HG03066 (cell line): ENCODE measurements at regions not wholly inside any gene's neighbourhood (a gene's known extent, or its start where the extent isn't known, plus 50 kb on each side); places are given as distances from the start of the nearest gene placed in this dataset.
"Not testable (repeated sequence)": the region's sequence is repeated elsewhere in the genome, so short reads cannot be mapped to it uniquely, and the experiment has no call there.

Experiments
- ATAC-seq: cut with Tn5 transposase; IDR thresholded peaks from one replicate; pipeline ENCODE4 v1.9.1; 2021; ENCODE audit warnings: low read depth; ENCODE audit not compliant: unreplicated experiment

DNA sequence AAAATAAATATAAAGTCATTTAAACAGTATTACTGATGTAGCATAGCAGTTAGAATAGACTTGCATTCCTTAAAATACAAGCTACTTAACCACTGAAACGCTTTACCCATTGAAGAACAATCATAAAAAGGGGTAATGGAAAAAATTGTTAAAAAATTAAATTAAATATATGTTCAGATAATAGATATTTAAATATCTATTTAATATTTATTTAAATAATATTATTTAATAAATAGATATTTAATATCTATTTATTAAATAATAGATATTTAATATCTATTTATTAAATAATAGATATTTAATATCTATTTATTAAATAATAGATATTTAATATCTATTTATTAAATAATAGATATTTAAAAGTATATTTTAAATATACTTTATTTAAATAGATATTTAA, 2410.5 kb downstream of the PCDH7 start:
- ATAC-seq, result not testable (repeated sequence)

DNA sequence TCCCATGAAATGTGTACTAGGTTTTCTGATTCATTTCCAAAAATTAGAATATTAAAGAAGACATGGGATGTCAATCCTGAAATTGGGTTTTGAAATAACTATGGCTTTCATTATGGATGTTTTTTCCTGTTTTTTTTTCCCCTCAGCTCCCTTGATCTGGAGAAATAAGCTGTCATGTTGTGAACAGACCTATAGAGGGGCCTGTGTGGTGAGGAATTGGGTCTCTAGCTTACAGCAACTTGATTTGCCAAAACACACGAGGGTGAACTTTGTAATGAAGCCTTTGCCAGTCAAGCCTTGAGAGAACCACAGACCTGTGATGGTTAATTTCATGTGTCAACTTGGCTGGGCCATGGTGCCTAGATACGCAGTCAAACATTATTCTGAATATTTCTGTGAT, 2413.6 kb downstream of the PCDH7 start:
- ATAC-seq, result no peak

DNA sequence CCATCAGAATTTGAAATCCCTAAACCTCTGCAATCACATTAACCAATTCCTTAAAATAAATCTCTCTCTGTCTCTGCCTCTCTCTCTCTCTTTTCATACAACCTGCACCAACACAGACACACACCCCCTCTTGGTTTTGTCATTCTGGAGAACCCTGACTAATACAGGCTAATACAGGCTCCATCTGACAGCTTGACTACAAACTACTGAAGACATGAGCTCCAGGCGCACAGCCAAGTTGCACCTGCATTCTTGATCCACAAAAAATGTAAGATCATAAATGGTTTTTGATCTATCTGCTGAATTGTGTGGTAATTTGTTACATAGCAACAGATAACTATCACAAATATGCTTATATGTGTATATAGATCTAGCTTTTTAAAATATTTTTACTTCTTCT, 2414.2 kb downstream of the PCDH7 start:
- no peak for ATAC-seq

- ATAC-seq, result no peak
Measured at GRCh38 chr4:33149658-33150524, 2429.7 kb downstream of the PCDH7 start.

DNA sequence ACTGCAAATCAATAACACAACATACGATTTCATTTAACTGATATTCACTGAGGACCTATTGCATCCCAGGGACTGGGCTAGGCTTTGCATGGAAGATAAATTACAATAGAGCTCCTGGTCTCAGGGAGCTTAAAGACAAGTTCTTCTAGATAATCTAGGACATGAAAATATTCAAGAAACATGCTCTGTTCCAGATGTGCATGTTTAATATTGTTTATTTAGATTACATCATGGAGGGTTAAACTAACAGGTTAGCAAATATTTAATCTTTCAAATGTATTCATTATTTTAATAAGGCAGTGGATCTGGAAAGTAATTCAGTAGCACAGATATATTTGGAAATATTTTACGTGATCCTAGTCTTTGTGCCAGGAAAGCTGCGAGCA, 2430.3 kb downstream of the PCDH7 start:
- ATAC-seq, result no peak

GRCh38 chr4:33160126-33160525, 2440.0 kb downstream of the PCDH7 start:
- ATAC-seq, result no peak

DNA sequence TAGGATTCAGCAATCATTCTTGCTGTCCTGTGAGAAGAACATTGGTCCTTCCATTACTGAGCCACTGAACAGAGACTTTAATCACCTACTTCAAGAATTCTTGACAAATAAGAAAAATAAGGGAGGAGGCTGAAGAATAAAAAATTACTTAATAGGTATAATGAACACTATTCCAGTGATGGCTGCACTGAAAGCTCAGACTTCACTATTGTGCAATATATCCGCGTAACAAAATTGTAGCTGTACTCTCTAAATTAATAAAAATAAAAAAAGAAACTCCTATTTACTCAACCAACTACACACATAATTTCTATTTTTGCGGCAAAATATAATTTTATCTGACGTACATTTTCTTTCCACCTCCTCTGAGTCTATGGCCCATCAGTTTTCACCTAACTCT, 2441.0 kb downstream of the PCDH7 start:
- no peak for ATAC-seq

- no peak for ATAC-seq
Measured at GRCh38 chr4:33162122-33162521, 2442.0 kb downstream of the PCDH7 start.

DNA sequence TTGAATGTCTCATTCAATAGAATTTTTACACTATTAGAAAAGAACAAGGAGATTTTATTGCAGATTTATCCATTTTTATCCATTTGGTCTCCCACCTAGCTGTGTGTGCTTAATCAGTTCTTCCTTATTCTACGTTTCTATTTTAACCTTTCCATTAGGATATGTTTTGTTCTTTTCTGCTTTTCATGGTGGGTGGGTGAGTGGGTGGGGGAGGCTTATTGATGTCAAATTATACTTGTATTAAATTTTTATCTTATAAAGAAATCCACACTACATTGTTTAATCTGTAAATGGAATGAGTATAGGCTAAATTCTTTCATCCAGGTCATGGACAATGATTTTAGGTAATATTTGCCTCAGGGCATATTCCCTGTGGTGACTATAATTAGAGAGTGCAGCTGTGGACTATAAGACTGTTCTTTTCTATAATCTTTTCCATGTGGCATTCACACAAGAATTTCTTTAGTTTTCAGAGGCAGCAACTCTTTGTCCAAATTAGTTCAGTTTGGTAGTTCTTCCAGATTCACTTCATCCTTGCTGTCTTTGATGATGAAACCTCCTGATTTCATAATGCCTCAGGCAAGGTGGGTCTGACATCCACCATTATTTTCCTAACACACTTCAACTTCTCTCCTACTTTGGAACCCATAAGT, 2451.8 kb downstream of the PCDH7 start:
- no peak for ATAC-seq

DNA sequence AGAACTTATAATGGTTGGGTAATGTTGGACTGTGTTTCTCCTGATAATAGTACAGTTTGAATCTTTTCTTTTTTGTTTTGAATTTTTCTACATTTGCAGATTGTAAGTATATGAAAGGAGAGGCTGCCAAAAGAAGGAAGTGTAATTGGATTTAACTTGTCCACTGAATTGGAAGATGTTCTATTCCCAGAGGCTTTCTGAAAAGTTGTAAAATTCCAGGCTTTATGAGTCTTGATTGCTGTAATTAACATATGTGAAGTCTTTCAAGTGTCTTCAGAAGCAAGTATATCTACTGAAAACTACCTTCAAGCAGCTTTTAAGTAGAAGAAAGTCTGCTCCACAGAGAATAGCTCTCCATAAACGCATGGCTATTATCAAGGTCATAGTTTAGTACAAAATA, 2456.4 kb downstream of the PCDH7 start:
- no peak for ATAC-seq

GRCh38 chr4:33184657-33185290, 2464.6 kb downstream of the PCDH7 start:
- peak; percentile 85 for ATAC-seq

DNA sequence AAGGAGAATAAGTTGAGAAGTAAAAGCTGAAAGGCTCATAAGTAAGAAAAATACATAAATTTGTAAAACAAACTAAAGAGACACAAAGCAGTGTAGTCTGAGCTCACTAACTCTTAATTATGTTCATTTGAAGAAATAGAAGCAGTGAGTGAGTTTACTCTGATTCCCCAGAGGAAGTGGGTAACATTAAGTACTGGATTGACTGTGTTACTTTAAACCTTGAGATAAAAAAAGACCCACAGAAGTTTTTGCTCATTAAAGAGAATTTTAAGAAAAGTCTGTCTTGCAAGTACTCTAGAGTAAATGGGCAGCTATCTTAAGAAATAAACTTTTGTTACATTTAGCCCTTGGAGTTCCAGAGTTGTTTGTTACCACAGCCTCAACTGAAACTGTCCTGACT, 2466.9 kb downstream of the PCDH7 start:
- no peak for ATAC-seq

- ATAC-seq, result no peak
Measured at GRCh38 chr4:33188733-33189132, 2468.6 kb downstream of the PCDH7 start.

- no peak for ATAC-seq
Measured at GRCh38 chr4:33189169-33189568, 2469.0 kb downstream of the PCDH7 start.

GRCh38 chr4:33193109-33193508, 2472.9 kb downstream of the PCDH7 start:
- no peak for ATAC-seq

DNA sequence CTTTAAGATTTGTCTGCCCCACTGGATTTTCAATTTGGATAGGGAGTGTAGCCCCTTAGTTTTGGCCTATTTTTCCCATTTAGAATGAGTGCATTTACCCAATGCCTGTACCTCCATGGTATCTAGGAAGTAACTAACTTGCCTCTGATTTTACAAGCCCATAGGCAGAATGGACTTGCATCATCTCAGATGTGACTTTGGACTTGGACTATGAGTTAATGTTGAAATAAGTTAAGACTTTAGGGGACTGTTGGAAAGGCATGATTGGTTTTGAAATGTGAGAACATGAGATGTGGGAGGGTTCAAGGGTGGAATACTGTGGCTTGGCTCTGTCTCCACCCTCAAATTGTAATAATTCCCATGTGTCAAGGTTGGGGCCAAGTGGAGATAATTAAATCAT, 2480.2 kb downstream of the PCDH7 start:
- ATAC-seq, result no peak

GRCh38 chr4:33218238-33218637, 2498.1 kb downstream of the PCDH7 start:
- ATAC-seq, result no peak

- ATAC-seq, result no peak
Measured at GRCh38 chr4:33226133-33226532, 2506.0 kb downstream of the PCDH7 start.

DNA sequence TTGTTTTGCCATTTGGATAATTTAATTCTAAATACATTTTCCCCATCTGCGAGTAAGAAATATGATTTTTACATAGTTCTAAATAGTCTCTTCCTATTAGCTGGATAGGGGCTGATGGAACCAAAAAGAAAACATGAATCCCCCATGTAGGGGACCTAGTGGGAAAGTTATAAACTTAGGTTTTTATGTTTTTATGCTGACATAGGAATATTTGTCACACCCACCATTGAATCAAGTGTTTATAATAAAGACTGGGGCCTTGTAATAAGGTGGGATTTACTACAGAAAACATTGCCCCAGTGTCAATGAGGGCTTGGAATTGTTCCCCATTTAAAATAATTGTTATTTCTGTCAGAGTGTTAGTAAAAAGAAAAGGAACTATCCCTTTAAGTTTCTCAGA, 2506.6 kb downstream of the PCDH7 start:
- no peak for ATAC-seq

DNA sequence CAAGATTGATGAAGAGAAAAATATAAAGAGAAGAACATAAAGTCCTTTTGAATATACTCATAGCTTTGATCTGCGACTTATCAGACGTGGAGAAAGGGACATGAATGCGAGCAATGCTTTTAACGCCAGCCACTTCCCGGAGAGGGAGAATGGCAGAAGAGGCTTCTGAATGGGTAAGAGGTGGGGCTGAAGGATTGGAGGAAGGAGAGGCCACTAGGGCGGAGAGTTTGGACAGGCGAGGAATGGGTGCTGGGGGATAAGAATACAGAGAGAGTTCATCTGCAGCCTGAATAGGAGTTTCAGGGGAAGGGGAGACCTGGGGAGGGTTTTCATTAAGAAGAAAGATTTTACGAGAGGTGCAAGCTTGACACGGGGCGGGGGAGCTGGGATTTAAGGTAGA, 2534.9 kb downstream of the PCDH7 start:
- no peak for ATAC-seq

DNA sequence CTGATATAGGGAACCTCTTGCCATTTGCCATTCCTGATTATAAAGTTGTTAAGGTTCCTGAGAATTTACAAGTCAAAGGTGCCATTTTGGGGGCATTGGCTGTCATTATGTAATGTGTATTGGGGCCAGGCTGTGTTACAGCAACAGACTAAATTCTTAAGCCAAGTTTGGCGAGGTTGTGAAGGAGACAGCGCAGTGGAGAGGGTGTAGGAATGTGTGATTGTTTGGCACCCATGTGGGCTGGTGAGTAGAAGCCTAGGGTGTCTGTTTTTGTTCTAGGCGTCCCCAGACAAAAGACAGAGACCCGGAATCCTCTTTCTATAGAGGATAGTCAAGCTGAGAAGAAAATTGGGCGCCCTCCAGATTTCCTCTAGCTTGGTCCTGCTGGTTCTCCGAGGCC, 2535.3 kb downstream of the PCDH7 start:
- ATAC-seq, result no peak

DNA sequence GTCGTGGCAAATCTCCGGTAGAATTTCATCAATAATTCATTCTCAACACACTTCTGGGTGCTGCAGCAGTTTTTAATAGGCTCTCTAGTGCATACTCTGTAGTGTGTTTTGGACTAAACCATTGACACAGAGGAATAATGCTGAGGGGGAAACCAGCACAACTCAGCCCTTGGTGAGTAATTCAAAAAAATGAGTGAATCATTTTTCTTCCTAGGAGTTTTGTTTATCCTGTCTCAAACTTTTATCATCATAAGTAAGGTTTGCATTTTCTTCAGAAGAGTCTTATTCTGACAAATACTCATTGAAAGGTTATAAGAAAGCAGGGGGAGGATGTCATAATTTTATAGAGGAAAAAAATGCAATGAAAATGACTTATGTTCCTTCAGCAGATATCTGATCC, 2542.7 kb downstream of the PCDH7 start:
- no peak for ATAC-seq
